Thymus (tissue), 11 donors: ENCODE measurements at regions not wholly inside any gene's neighbourhood (a gene's known extent, or its start where the extent isn't known, plus 50 kb on each side); places are given as distances from the start of the nearest gene placed in this dataset.
A peak's percentile ranks its signal among the peaks of the same experiment; 100 is the strongest.

Experiments
- DNase-seq, 9 donors: peaks; one replicate each; pipeline ENCODE4 v3.0.0-alpha.2; 2013; ENCODE audit warnings: low spot score in 9 of 9, low read depth in 6 of 9, missing footprints in 1 of 9
- H3K27ac ChIP-seq, 2 donors: one replicate each; pipeline ENCODE4 v1.5.1; 2013; ENCODE audit warnings: control low read depth in 1 of 2, low read depth in 1 of 2, low read length in 1 of 2, mild to moderate bottlenecking in 1 of 2, moderate library complexity in 1 of 2
- H3K27me3 ChIP-seq, 2 donors: one replicate each; pipeline ENCODE4 v1.5.1; 2013; ENCODE audit warnings: low read length in 1 of 2; ENCODE audit not compliant: control insufficient read depth in 2 of 2, insufficient read depth in 1 of 2
- H3K36me3 ChIP-seq, 2 donors: one replicate each; pipeline ENCODE4 v1.5.1; 2013; ENCODE audit warnings: low read length in 1 of 2, mild to moderate bottlenecking in 1 of 2, moderate library complexity in 1 of 2; ENCODE audit not compliant: control insufficient read depth in 2 of 2, insufficient read depth in 2 of 2
- H3K4me1 ChIP-seq, 2 donors: one replicate each; pipeline ENCODE4 v1.5.1; 2013; ENCODE audit warnings: low read length in 2 of 2; ENCODE audit not compliant: control insufficient read depth in 2 of 2, insufficient read depth in 2 of 2
- H3K4me3 ChIP-seq, 2 donors: one replicate each; pipeline ENCODE4 v1.5.1; 2013; ENCODE audit warnings: low read length in 2 of 2, control low read depth in 1 of 2, mild to moderate bottlenecking in 1 of 2
- H3K9me3 ChIP-seq, 2 donors: one replicate each; pipeline ENCODE4 v1.5.1; 2013; ENCODE audit warnings: low read length in 1 of 2, mild to moderate bottlenecking in 1 of 2; ENCODE audit not compliant: control insufficient read depth in 2 of 2, insufficient read depth in 1 of 2
- WGBS: extraction: QIAGEN DNeasy Blood & Tissue Kit; methylation state at CpG from one replicate; pipeline ENCODE4 v1.1.7; 2013; 5-methylcytosine and 5-hydroxymethylcytosine counted together
- donor health status: healthy.

- 27% methylated on average over 5 of the region's 5 CpGs for WGBS
- Histone ChIP-seq H3K9me3 (no peaks in the 10 kb centered on the region), H3K27me3 (no peaks in the 10 kb centered on the region), H3K4me1 (peaks cover 0 to 2% of the 10 kb centered on the region in 2 donors), H3K27ac (peak overlapping the region in 1 of 2 donors; percentile 65), H3K4me3 (no peak overlapping the region), H3K36me3 (no peaks in the 10 kb centered on the region)
- DNase-seq, result peak in 5 of 9 donors; percentile 4 to 43 (median 14)
These were observed 160.4 kb downstream of the ABCA8 start for GRCh38 chr17:68794636-68795434.

GRCh38 chr17:68792873-68793272, 162.3 kb downstream of the ABCA8 start:
- 49% methylated on average over 2 of the region's 2 CpGs for WGBS
- H3K27ac ChIP-seq, result no peak overlapping the region

GRCh38 chr17:68792042-68792685, 163.0 kb downstream of the ABCA8 start:
- H3K36me3 ChIP-seq, result no peaks in the 10 kb centered on the region
- DNase-seq, result no peak
- no peak overlapping the region for H3K4me3 ChIP-seq
- 92% methylated on average over 3 of the region's 3 CpGs for WGBS
- H3K27ac ChIP-seq, result no peak overlapping the region
- H3K27me3 ChIP-seq, result no peaks in the 10 kb centered on the region
- H3K9me3 ChIP-seq, result no peaks in the 10 kb centered on the region
- H3K4me1 ChIP-seq, result peaks cover 0 to 2% of the 10 kb centered on the region in 2 donors

More at GRCh38 chr17:68792873-68793272, 162.3 kb downstream of the ABCA8 start:
- Histone ChIP-seq H3K9me3 (no peaks in the 10 kb centered on the region), H3K36me3 (no peaks in the 10 kb centered on the region), H3K27me3 (no peaks in the 10 kb centered on the region), H3K4me1 (peaks cover 0 to 2% of the 10 kb centered on the region in 2 donors), H3K4me3 (no peak overlapping the region)
- no peak for DNase-seq

- Histone ChIP-seq H3K4me1 (peaks cover 0 to 2% of the 10 kb centered on the region in 2 donors), H3K9me3 (no peaks in the 10 kb centered on the region), H3K36me3 (no peaks in the 10 kb centered on the region), H3K4me3 (no peak overlapping the region), H3K27ac (no peak overlapping the region), H3K27me3 (no peaks in the 10 kb centered on the region)
- WGBS, result 92% methylated on average over 6 of the region's 6 CpGs
- no peak for DNase-seq
These were observed 164.3 kb downstream of the ABCA8 start for GRCh38 chr17:68790931-68791330.

- WGBS, result over 99% methylated on average over 3 of the region's 3 CpGs
- no peak overlapping the region for H3K27ac ChIP-seq
- no peak overlapping the region for H3K4me3 ChIP-seq
- H3K4me1 ChIP-seq, result peaks cover 0 to 2% of the 10 kb centered on the region in 2 donors
- no peaks in the 10 kb centered on the region for H3K36me3 ChIP-seq
- H3K27me3 ChIP-seq, result no peaks in the 10 kb centered on the region
- H3K9me3 ChIP-seq, result no peaks in the 10 kb centered on the region
- no peak for DNase-seq
These were observed 164.7 kb downstream of the ABCA8 start for GRCh38 chr17:68790492-68790891.

- 93% methylated on average over 2 of the region's 2 CpGs for WGBS
- Histone ChIP-seq H3K4me1 (no peaks in the 10 kb centered on the region), H3K27ac (no peak overlapping the region), H3K9me3 (no peaks in the 10 kb centered on the region), H3K27me3 (no peaks in the 10 kb centered on the region), H3K4me3 (no peak overlapping the region), H3K36me3 (no peaks in the 10 kb centered on the region)
- no peak for DNase-seq
These were observed 165.8 kb downstream of the ABCA8 start for GRCh38 chr17:68789203-68789962.

DNA sequence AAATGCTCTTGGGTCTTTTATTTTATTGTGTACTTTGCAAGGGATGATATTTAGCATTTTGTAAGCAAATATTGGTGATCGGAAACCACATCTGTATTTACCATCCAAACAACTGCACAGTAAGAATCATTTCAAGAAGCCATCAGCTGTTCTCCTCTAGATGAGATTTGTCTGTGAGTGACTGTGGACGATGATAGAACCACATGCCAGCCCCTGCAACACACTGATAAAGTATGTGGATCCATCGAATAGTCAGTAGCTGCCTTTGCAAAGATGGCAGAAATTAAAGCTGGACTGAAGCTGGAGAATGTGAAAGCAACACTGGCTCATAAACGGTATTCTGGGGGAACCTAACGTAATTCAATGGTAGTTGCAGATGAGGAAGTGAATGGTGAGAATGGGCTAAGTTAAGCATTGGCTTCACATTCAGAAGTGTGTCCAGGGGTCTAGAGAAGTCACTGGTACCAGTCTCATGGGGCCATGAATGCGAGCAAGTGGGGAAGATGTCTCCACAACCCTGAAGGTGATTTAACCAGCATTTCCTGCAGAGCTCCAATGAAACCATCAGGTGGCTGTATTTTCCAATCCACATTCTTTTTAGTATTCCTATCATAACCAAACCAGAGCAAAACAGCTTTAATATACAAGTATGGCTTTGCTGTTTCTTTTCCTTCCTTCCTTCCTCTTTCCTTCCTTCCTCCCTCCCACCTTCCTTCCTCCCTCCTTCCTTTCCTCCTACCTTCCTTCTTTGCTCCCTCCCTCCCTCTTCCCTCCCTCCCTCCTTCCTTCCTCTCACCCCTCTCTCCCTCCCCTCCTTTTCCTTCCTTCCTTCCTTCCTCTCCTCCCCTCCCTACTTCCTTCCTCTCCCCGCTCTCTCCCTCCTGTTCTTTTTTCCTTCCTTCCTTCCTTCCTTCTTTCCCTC, 169.4 kb downstream of the ABCA8 start:
- Histone ChIP-seq H3K27ac (no peak overlapping the region), H3K27me3 (no peaks in the 10 kb centered on the region), H3K4me3 (no peak overlapping the region), H3K9me3 (no peaks in the 10 kb centered on the region), H3K4me1 (no peaks in the 10 kb centered on the region), H3K36me3 (no peaks in the 10 kb centered on the region)
- 95% methylated on average over 7 of the region's 7 CpGs for WGBS
- DNase-seq, result no peak

DNA sequence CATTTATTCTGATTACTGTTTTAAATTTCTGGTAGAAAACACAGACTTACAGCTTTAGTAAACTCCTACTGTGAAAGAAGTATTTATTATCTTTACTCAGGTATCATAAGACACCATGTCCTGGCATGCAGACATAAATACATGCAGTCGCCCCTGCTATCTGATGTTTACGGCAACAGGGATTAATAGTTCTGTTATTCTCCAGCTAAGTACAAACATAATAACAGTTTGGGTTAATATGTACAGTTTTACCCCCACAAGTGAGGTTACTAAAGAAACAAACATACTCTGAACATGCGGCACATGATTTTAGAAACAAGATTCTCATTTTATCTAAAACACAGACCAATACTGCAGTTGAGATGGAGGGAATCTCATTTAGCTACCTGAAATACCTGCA, 170.8 kb downstream of the ABCA8 start:
- H3K4me3 ChIP-seq, result no peak overlapping the region
- no peaks in the 10 kb centered on the region for H3K9me3 ChIP-seq
- H3K27ac ChIP-seq, result no peak overlapping the region
- no peaks in the 10 kb centered on the region for H3K36me3 ChIP-seq
- WGBS, result 93% methylated on average over 3 of the region's 3 CpGs
- DNase-seq, result no peak
- no peaks in the 10 kb centered on the region for H3K27me3 ChIP-seq
- H3K4me1 ChIP-seq, result no peaks in the 10 kb centered on the region
